GM23338 (cell line): ENCODE measurements at regions not wholly inside any gene's neighbourhood (a gene's known extent, or its start where the extent isn't known, plus 50 kb on each side); places are given as distances from the start of the nearest gene placed in this dataset.
A peak's percentile ranks its signal among the peaks of the same experiment; 100 is the strongest.

Experiments used
- ATAC-seq: fragments of 200-7000 bp; cut with Tn5 transposase; 3 replicates; pipeline ENCODE4 v1.9.1; 2020
- DNase-seq: peaks from one replicate; pipeline ENCODE4 v3.0.0-alpha.2; 2015; ENCODE audit warnings: low spot score
- H2AFZ ChIP-seq: fragments of 200-600 bp; sonication (generic); 2 replicates; pipeline ENCODE4 v1.8.0; 2016; ENCODE audit warnings: antibody characterized with exemption, mild to moderate bottlenecking, moderate library complexity
- H3F3A ChIP-seq: fragments of 200-600 bp; sonication (generic); replicated peaks from 2 replicates; pipeline ENCODE4 v1.8.0; 2017; ENCODE audit warnings: antibody characterized with exemption, mixed run types, low read depth
- H3K27ac ChIP-seq: fragments of 200-600 bp; sonication (generic); 2 replicates; pipeline ENCODE4 v1.6.1; 2016; ENCODE audit warnings: low read depth
- H3K27me3 ChIP-seq: fragments of 200-600 bp; sonication (generic); 2 replicates; pipeline ENCODE4 v1.8.0; 2016; ENCODE audit warnings: mild to moderate bottlenecking, mixed run types, moderate library complexity; ENCODE audit not compliant: insufficient read depth
- H3K36me3 ChIP-seq: fragments of 200-600 bp; sonication (generic); 2 replicates; pipeline ENCODE4 v1.8.0; 2016; ENCODE audit warnings: mild to moderate bottlenecking; ENCODE audit not compliant: insufficient read depth
- H3K4me1 ChIP-seq: fragments of 200-600 bp; sonication (generic); 2 replicates; pipeline ENCODE4 v1.8.0; 2016; ENCODE audit warnings: mild to moderate bottlenecking, moderate library complexity; ENCODE audit not compliant: insufficient read depth
- H3K4me2 ChIP-seq: fragments of 200-600 bp; sonication (generic); 2 replicates; pipeline ENCODE4 v1.7.1; 2017; ENCODE audit warnings: mixed run types
- H3K4me3 ChIP-seq: fragments of 200-600 bp; sonication (generic); 2 replicates; pipeline ENCODE4 v1.6.1; 2016; ENCODE audit warnings: mixed run types
- H3K79me2 ChIP-seq: fragments of 200-600 bp; sonication (generic); replicated peaks from 2 replicates; pipeline ENCODE4 v1.8.0; 2017; ENCODE audit warnings: mild to moderate bottlenecking; ENCODE audit not compliant: insufficient read depth
- H3K9me2 ChIP-seq: fragments of 200-600 bp; sonication (generic); 2 replicates; pipeline ENCODE4 v1.8.0; 2017; ENCODE audit not compliant: insufficient read depth
- H4K20me1 ChIP-seq: fragments of 200-600 bp; sonication (generic); replicated peaks from 2 replicates; pipeline ENCODE4 v1.8.0; 2017; ENCODE audit warnings: mild to moderate bottlenecking; ENCODE audit not compliant: insufficient read depth
- H3K27ac Mint-ChIP-seq: 2 replicates; pipeline ENCODE4 v1.8.0; 2020; ENCODE audit warnings: inconsistent platforms, mild to moderate bottlenecking, moderate library complexity, mixed read lengths
- H3K27me3 Mint-ChIP-seq: 3 replicates; pipeline ENCODE4 v1.8.0; 2022; ENCODE audit warnings: low read depth, mild to moderate bottlenecking, moderate library complexity, mixed read lengths, inconsistent platforms; ENCODE audit not compliant: insufficient read depth, poor library complexity
- H3K36me3 Mint-ChIP-seq: 3 replicates; pipeline ENCODE4 v1.8.0; 2021; ENCODE audit warnings: low read depth, mild to moderate bottlenecking, inconsistent platforms, moderate library complexity, mixed read lengths
- H3K4me1 Mint-ChIP-seq: 3 replicates; pipeline ENCODE4 v1.8.0; 2020; ENCODE audit warnings: mild to moderate bottlenecking, inconsistent platforms, mixed read lengths
- H3K4me3 Mint-ChIP-seq: 3 replicates; pipeline ENCODE4 v1.8.0; 2021; ENCODE audit warnings: moderate library complexity, mild to moderate bottlenecking, inconsistent platforms, mixed read lengths
- H3K9me3 Mint-ChIP-seq: 3 replicates; pipeline ENCODE4 v1.8.0; 2020; ENCODE audit warnings: moderate library complexity, mild to moderate bottlenecking, inconsistent platforms, mixed read lengths
- CREB1 ChIP-seq: fragments of 250-450 bp; sonication (Bioruptor Pico); IDR thresholded peaks from 2 replicates; pipeline ENCODE4 v1.5.0; 2020; ENCODE audit warnings: low read depth, mild to moderate bottlenecking, moderate library complexity
- CTCF ChIP-seq, 2 experiments: fragments of 200-600 bp in 1 of 2; sonication (generic) in 1 of 2; conservative IDR thresholded peaks; 2 replicates each; pipeline versions ENCODE4 v1.5.1 to v1.6.1; 2016 to 2017; ENCODE audit warnings: antibody characterized with exemption in 2 of 2, low read depth in 2 of 2, mild to moderate bottlenecking in 2 of 2, moderate library complexity in 1 of 2
- ETS1 ChIP-seq: IDR thresholded peaks from 2 replicates; pipeline ENCODE4 v1.6.1; 2016; ENCODE audit warnings: antibody characterized with exemption
- EZH2 ChIP-seq: fragments of 200-600 bp; sonication (generic); IDR thresholded peaks from one replicate; pipeline ENCODE4 v1.8.0; 2017; ENCODE audit warnings: antibody characterized with exemption, mild to moderate bottlenecking, low read depth; ENCODE audit not compliant: unreplicated experiment
- EZH2phosphoT487 ChIP-seq: fragments of 200-600 bp; sonication (generic); IDR thresholded peaks from one replicate; pipeline ENCODE4 v1.8.1; 2018; ENCODE audit warnings: antibody characterized with exemption; ENCODE audit not compliant: unreplicated experiment
- JUNB ChIP-seq: IDR thresholded peaks from one replicate; pipeline ENCODE4 v1.6.1; 2016; ENCODE audit warnings: antibody characterized with exemption; ENCODE audit not compliant: unreplicated experiment
- NANOG ChIP-seq: IDR thresholded peaks from 2 replicates; pipeline ENCODE4 v1.6.1; 2016; ENCODE audit warnings: antibody characterized with exemption, borderline replicate concordance
- POLR2AphosphoS5 ChIP-seq: IDR thresholded peaks from 2 replicates; pipeline ENCODE4 v1.6.1; 2016; ENCODE audit warnings: antibody characterized with exemption, low read depth
- STAT1 ChIP-seq: IDR thresholded peaks from one replicate; pipeline ENCODE4 v1.6.1; 2016; ENCODE audit warnings: antibody characterized with exemption; ENCODE audit not compliant: unreplicated experiment
- ZNF114 ChIP-seq: fragments of 250-450 bp; sonication (Bioruptor Pico); IDR thresholded peaks from 2 replicates; pipeline ENCODE4 v1.5.0; 2020; ENCODE audit warnings: mild to moderate bottlenecking, moderate library complexity
- ZNF331 ChIP-seq: fragments of 250-450 bp; sonication (Bioruptor Pico); IDR thresholded peaks from 2 replicates; pipeline ENCODE4 v1.5.0; 2020; ENCODE audit warnings: low read depth, mild to moderate bottlenecking, moderate library complexity
- TF ChIP-seq, protein P1 (sequence below): fragments of 250-450 bp; sonication (Bioruptor Pico); IDR thresholded peaks from 2 replicates; pipeline ENCODE4 v1.5.0; 2020; ENCODE audit warnings: mild to moderate bottlenecking, moderate library complexity

GRCh38 chr5:175092691-175093090 lies 351.3 kb downstream of the DRD1 start:
- Histone ChIP-seq H3K27me3 (no peaks in the 10 kb centered on the region), H3K79me2 (no peaks in the 10 kb centered on the region), H3K4me3 (0 out of 2 replicates have a peak overlapping the region, but pooled peaks have one; percentile 12), H3K9me2 (0 out of 2 replicates have a peak, but pooled peaks cover 5% of the 10 kb centered on the region), H3K27ac (no peak overlapping the region), H3K4me2 (peak overlapping the region; percentile 60), H3F3A (no peaks in the 10 kb centered on the region), H4K20me1 (no peaks in the 10 kb centered on the region), H2AFZ (peak overlapping the region; percentile 84), H3K4me1 (peaks cover 9% of the 10 kb centered on the region), H3K36me3 (no peaks in the 10 kb centered on the region)
- Mint-ChIP-seq H3K27me3 (peaks cover 7% of the 10 kb centered on the region), H3K4me1 (peaks cover 11% of the 10 kb centered on the region; the same call in 2 of the 3 replicates), H3K36me3 (no peaks in the 10 kb centered on the region), H3K9me3 (no peaks in the 10 kb centered on the region), H3K27ac (peak overlapping the region; percentile 43; the same call in 1 of the 2 replicates), H3K4me3 (no peak overlapping the region)
- peak; percentile 54 for ATAC-seq
- no peak for DNase-seq
- TF ChIP-seq EZH2 (no peak), ZNF114 (CRISPR knock-in tag) (no peak), CREB1 (CRISPR knock-in tag) (no peak), EZH2phosphoT487 (no peak), JUNB (no peak), NANOG (no peak)

GRCh38 chr5:175088963-175089362 lies 355.0 kb downstream of the DRD1 start:
- peaks cover 5% of the 10 kb centered on the region for H3K27me3 Mint-ChIP-seq
- no peak overlapping the region for H3K27ac ChIP-seq
- no peaks in the 10 kb centered on the region for H3F3A ChIP-seq
- peaks cover 9% of the 10 kb centered on the region for H3K4me1 ChIP-seq
- H3K79me2 ChIP-seq, result no peaks in the 10 kb centered on the region
- H3K27me3 ChIP-seq, result no peaks in the 10 kb centered on the region
- DNase-seq (no peak), ATAC-seq (no peak)
- no peak overlapping the region for H2AFZ ChIP-seq
- H3K9me2 ChIP-seq, result no peaks in the 10 kb centered on the region
- H3K27ac Mint-ChIP-seq, result no peak overlapping the region
- H4K20me1 ChIP-seq, result no peaks in the 10 kb centered on the region
- H3K4me3 ChIP-seq, result no peak overlapping the region
- no peaks in the 10 kb centered on the region for H3K36me3 Mint-ChIP-seq
- H3K9me3 Mint-ChIP-seq, result no peaks in the 10 kb centered on the region
- H3K4me2 ChIP-seq, result no peak overlapping the region
- no peaks in the 10 kb centered on the region for H3K36me3 ChIP-seq
- H3K4me1 Mint-ChIP-seq, result peaks cover 11% of the 10 kb centered on the region; the same call in 2 of the 3 replicates
- H3K4me3 Mint-ChIP-seq, result no peak overlapping the region
- no peak for TF ChIP-seq STAT1
- TF ChIP-seq POLR2AphosphoS5, result no peak
- no peak for TF ChIP-seq EZH2phosphoT487
- TF ChIP-seq JUNB, result no peak
- TF ChIP-seq NANOG, result no peak
- no peak for TF ChIP-seq CREB1 (CRISPR knock-in tag)
- no peak for TF ChIP-seq ZNF114 (CRISPR knock-in tag)
- no peak for TF ChIP-seq ETS1
- no peak for TF ChIP-seq EZH2
- TF ChIP-seq, protein P1, sequence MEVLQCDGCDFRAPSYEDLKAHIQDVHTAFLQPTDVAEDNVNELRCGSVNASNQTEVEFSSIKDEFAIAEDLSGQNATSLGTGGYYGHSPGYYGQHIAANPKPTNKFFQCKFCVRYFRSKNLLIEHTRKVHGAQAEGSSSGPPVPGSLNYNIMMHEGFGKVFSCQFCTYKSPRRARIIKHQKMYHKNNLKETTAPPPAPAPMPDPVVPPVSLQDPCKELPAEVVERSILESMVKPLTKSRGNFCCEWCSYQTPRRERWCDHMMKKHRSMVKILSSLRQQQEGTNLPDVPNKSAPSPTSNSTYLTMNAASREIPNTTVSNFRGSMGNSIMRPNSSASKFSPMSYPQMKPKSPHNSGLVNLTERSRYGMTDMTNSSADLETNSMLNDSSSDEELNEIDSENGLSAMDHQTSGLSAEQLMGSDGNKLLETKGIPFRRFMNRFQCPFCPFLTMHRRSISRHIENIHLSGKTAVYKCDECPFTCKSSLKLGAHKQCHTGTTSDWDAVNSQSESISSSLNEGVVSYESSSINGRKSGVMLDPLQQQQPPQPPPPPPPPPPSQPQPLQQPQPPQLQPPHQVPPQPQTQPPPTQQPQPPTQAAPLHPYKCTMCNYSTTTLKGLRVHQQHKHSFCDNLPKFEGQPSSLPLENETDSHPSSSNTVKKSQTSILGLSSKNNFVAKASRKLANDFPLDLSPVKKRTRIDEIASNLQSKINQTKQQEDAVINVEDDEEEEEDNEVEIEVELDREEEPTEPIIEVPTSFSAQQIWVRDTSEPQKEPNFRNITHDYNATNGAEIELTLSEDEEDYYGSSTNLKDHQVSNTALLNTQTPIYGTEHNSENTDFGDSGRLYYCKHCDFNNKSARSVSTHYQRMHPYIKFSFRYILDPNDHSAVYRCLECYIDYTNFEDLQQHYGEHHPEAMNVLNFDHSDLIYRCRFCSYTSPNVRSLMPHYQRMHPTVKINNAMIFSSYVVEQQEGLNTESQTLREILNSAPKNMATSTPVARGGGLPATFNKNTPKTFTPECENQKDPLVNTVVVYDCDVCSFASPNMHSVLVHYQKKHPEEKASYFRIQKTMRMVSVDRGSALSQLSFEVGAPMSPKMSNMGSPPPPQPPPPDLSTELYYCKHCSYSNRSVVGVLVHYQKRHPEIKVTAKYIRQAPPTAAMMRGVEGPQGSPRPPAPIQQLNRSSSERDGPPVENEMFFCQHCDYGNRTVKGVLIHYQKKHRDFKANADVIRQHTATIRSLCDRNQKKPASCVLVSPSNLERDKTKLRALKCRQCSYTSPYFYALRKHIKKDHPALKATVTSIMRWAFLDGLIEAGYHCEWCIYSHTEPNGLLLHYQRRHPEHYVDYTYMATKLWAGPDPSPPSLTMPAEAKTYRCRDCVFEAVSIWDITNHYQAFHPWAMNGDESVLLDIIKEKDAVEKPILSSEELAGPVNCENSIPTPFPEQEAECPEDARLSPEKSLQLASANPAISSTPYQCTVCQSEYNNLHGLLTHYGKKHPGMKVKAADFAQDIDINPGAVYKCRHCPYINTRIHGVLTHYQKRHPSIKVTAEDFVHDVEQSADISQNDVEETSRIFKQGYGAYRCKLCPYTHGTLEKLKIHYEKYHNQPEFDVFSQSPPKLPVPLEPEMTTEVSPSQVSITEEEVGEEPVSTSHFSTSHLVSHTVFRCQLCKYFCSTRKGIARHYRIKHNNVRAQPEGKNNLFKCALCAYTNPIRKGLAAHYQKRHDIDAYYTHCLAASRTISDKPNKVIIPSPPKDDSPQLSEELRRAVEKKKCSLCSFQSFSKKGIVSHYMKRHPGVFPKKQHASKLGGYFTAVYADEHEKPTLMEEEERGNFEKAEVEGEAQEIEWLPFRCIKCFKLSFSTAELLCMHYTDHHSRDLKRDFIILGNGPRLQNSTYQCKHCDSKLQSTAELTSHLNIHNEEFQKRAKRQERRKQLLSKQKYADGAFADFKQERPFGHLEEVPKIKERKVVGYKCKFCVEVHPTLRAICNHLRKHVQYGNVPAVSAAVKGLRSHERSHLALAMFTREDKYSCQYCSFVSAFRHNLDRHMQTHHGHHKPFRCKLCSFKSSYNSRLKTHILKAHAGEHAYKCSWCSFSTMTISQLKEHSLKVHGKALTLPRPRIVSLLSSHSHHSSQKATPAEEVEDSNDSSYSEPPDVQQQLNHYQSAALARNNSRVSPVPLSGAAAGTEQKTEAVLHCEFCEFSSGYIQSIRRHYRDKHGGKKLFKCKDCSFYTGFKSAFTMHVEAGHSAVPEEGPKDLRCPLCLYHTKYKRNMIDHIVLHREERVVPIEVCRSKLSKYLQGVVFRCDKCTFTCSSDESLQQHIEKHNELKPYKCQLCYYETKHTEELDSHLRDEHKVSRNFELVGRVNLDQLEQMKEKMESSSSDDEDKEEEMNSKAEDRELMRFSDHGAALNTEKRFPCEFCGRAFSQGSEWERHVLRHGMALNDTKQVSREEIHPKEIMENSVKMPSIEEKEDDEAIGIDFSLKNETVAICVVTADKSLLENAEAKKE (CRISPR knock-in tag), result no peak
- TF ChIP-seq CTCF (conservative IDR thresholded peaks at IDR 0.05; ENCODE audit: low read depth in 2 of 2), result no peak
- TF ChIP-seq ZNF331 (CRISPR knock-in tag), result no peak
